ENCODE measurements at regions not wholly inside any gene's neighbourhood (a gene's known extent, or its start where the extent isn't known, plus 50 kb on each side); places are given as distances from the start of the nearest gene placed in this dataset.

- peak overlapping the region; percentile 60 for H3K27ac ChIP-seq
- TF ChIP-seq CTCF (conservative IDR thresholded peaks at IDR 0.05) (no peak), ZFX (IDR thresholded peaks at IDR 0.05) (no peak)
Observed at GRCh38 chr4:38318737-38319455, 345.1 kb upstream of the KLF3 start.

GRCh38 chr4:38319456-38320342 is 344.3 kb upstream of the KLF3 start:
- TF ChIP-seq ZFX (IDR thresholded peaks at IDR 0.05) (no peak), CTCF (conservative IDR thresholded peaks at IDR 0.05) (peak; percentile 97)
- H3K27ac ChIP-seq, result peak overlapping the region; percentile 60

GRCh38 chr4:38320343-38320695 is 343.7 kb upstream of the KLF3 start:
- H3K27ac ChIP-seq, result peak overlapping the region; percentile 48
- TF ChIP-seq ZFX (IDR thresholded peaks at IDR 0.05) (no peak), CTCF (conservative IDR thresholded peaks at IDR 0.05) (no peak)

- no peak overlapping the region for H3K27ac ChIP-seq
Observed at GRCh38 chr4:38320833-38321232, 343.2 kb upstream of the KLF3 start.

GRCh38 chr4:38322714-38323113 is 341.3 kb upstream of the KLF3 start:
- TF ChIP-seq ZFX (IDR thresholded peaks at IDR 0.05) (no peak), CTCF (conservative IDR thresholded peaks at IDR 0.05) (no peak)
- no peak overlapping the region for H3K27ac ChIP-seq

More at GRCh38 chr4:38320833-38321232, 343.2 kb upstream of the KLF3 start:
- no peak for TF ChIP-seq ZFX (IDR thresholded peaks at IDR 0.05)
- no peak for TF ChIP-seq CTCF (conservative IDR thresholded peaks at IDR 0.05)

GRCh38 chr4:38323141-38323641 is 340.8 kb upstream of the KLF3 start:
- TF ChIP-seq CTCF (conservative IDR thresholded peaks at IDR 0.05) (no peak), ZFX (IDR thresholded peaks at IDR 0.05) (no peak)
- no peak overlapping the region for H3K27ac ChIP-seq

Data from C4-2B (cell line).